ENCODE measurements at regions not wholly inside any gene's neighbourhood (a gene's known extent, or its start where the extent isn't known, plus 50 kb on each side); places are given as distances from the start of the nearest gene placed in this dataset.
"Not testable (repeated sequence)": the region's sequence is repeated elsewhere in the genome, so short reads cannot be mapped to it uniquely, and the experiment has no call there.

GRCh38 chr9:106107716-106108115, 413.4 kb downstream of the TMEM38B start:
- no peak for TF ChIP-seq CTCF (IDR thresholded peaks at IDR 0.05; ENCODE audit: insufficient read depth, low read depth, low read length, missing control alignments)
- no peak overlapping the region for H3K4me3 ChIP-seq (ENCODE audit: low read depth, low read length)
- DNase-seq (ENCODE audit: low read depth) = no peak

- not testable (repeated sequence) for DNase-seq (ENCODE audit: low read depth); H3K4me3 ChIP-seq (ENCODE audit: low read depth, low read length)
Observed at GRCh38 chr9:106109706-106110105, 415.4 kb downstream of the TMEM38B start.

GRCh38 chr9:106110483-106110882, 416.1 kb downstream of the TMEM38B start:
- no peak for DNase-seq (ENCODE audit: low read depth)
- TF ChIP-seq CTCF (IDR thresholded peaks at IDR 0.05; ENCODE audit: insufficient read depth, low read depth, low read length, missing control alignments) = no peak
- no peak overlapping the region for H3K4me3 ChIP-seq (ENCODE audit: low read depth, low read length)

GRCh38 chr9:106111039-106111730, 416.8 kb downstream of the TMEM38B start:
- no peak for TF ChIP-seq CTCF (IDR thresholded peaks at IDR 0.05; ENCODE audit: insufficient read depth, low read depth, low read length, missing control alignments)
- DNase-seq (ENCODE audit: low read depth) = no peak
- H3K4me3 ChIP-seq (ENCODE audit: low read depth, low read length) = no peak overlapping the region

- no peak for TF ChIP-seq CTCF (IDR thresholded peaks at IDR 0.05; ENCODE audit: insufficient read depth, low read depth, low read length, missing control alignments)
- no peak overlapping the region for H3K4me3 ChIP-seq (ENCODE audit: low read depth, low read length)
- no peak for DNase-seq (ENCODE audit: low read depth)
Observed at GRCh38 chr9:106112935-106113334, 418.6 kb downstream of the TMEM38B start.

- no peak for DNase-seq (ENCODE audit: low read depth)
- H3K4me3 ChIP-seq (ENCODE audit: low read depth, low read length) = no peak overlapping the region
- no peak for TF ChIP-seq CTCF (IDR thresholded peaks at IDR 0.05; ENCODE audit: insufficient read depth, low read depth, low read length, missing control alignments)
Observed at GRCh38 chr9:106119176-106119575, 424.8 kb downstream of the TMEM38B start.

GRCh38 chr9:106120071-106120470, 425.7 kb downstream of the TMEM38B start:
- no peak overlapping the region for H3K4me3 ChIP-seq (ENCODE audit: low read depth, low read length)
- DNase-seq (ENCODE audit: low read depth) = no peak
- no peak for TF ChIP-seq CTCF (IDR thresholded peaks at IDR 0.05; ENCODE audit: insufficient read depth, low read depth, low read length, missing control alignments)

All from GM12865 (cell line).